Osteocyte (in vitro differentiated cells): ENCODE measurements at regions not wholly inside any gene's neighbourhood (a gene's known extent, or its start where the extent isn't known, plus 50 kb on each side); places are given as distances from the start of the nearest gene placed in this dataset.

Experiments used
- DNase-seq: peaks from one replicate; pipeline ENCODE4 v3.0.0; 2021; ENCODE audit warnings: mixed read lengths; ENCODE audit not compliant: unreplicated experiment; ENCODE audit errors: extremely low spot score
- H3K27ac Mint-ChIP-seq: one replicate; pipeline ENCODE4 v1.8.0; 2021; ENCODE audit warnings: mild to moderate bottlenecking, mixed read lengths; ENCODE audit not compliant: unreplicated experiment
- H3K27me3 Mint-ChIP-seq: one replicate; pipeline ENCODE4 v1.8.0; 2021; ENCODE audit warnings: mixed read lengths; ENCODE audit not compliant: unreplicated experiment
- H3K36me3 Mint-ChIP-seq: one replicate; pipeline ENCODE4 v1.8.0; 2021; ENCODE audit warnings: mixed read lengths; ENCODE audit not compliant: unreplicated experiment
- H3K4me1 Mint-ChIP-seq: one replicate; pipeline ENCODE4 v1.8.0; 2021; ENCODE audit warnings: mixed read lengths; ENCODE audit not compliant: unreplicated experiment
- H3K4me3 Mint-ChIP-seq: one replicate; pipeline ENCODE4 v1.8.0; 2021; ENCODE audit warnings: mild to moderate bottlenecking, moderate library complexity, mixed read lengths; ENCODE audit not compliant: unreplicated experiment
- H3K9me3 Mint-ChIP-seq: one replicate; pipeline ENCODE4 v1.8.0; 2021; ENCODE audit warnings: mixed read lengths; ENCODE audit not compliant: unreplicated experiment
- TF ChIP-seq, protein P1 (sequence below): fragments of 200-600 bp; sonication (generic); IDR thresholded peaks from 2 replicates; pipeline ENCODE4 v1.5.0; 2021; ENCODE audit warnings: antibody characterized with exemption, mild to moderate bottlenecking, moderate library complexity

- Mint-ChIP-seq H3K4me3 (no peak overlapping the region), H3K27ac (no peak overlapping the region), H3K27me3 (no peaks in the 10 kb centered on the region)
These were observed 914.9 kb upstream of the PCDH7 start for GRCh38 chr4:29805245-29805644.

GRCh38 chr4:29805916-29806480 lies 914.2 kb upstream of the PCDH7 start:
- Mint-ChIP-seq H3K36me3 (no peaks in the 10 kb centered on the region), H3K27ac (no peak overlapping the region), H3K4me3 (no peak overlapping the region), H3K27me3 (no peaks in the 10 kb centered on the region), H3K9me3 (peaks cover 18% of the 10 kb centered on the region), H3K4me1 (peaks cover 4% of the 10 kb centered on the region)
- TF ChIP-seq, protein P1, sequence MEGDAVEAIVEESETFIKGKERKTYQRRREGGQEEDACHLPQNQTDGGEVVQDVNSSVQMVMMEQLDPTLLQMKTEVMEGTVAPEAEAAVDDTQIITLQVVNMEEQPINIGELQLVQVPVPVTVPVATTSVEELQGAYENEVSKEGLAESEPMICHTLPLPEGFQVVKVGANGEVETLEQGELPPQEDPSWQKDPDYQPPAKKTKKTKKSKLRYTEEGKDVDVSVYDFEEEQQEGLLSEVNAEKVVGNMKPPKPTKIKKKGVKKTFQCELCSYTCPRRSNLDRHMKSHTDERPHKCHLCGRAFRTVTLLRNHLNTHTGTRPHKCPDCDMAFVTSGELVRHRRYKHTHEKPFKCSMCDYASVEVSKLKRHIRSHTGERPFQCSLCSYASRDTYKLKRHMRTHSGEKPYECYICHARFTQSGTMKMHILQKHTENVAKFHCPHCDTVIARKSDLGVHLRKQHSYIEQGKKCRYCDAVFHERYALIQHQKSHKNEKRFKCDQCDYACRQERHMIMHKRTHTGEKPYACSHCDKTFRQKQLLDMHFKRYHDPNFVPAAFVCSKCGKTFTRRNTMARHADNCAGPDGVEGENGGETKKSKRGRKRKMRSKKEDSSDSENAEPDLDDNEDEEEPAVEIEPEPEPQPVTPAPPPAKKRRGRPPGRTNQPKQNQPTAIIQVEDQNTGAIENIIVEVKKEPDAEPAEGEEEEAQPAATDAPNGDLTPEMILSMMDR, result no peak
- no peak for DNase-seq

More at GRCh38 chr4:29805245-29805644, 914.9 kb upstream of the PCDH7 start:
- DNase-seq, result no peak
- peaks cover 4% of the 10 kb centered on the region for H3K4me1 Mint-ChIP-seq
- H3K36me3 Mint-ChIP-seq, result no peaks in the 10 kb centered on the region
- TF ChIP-seq, protein P1, result peak; percentile 56
- peaks cover 14% of the 10 kb centered on the region for H3K9me3 Mint-ChIP-seq

DNA sequence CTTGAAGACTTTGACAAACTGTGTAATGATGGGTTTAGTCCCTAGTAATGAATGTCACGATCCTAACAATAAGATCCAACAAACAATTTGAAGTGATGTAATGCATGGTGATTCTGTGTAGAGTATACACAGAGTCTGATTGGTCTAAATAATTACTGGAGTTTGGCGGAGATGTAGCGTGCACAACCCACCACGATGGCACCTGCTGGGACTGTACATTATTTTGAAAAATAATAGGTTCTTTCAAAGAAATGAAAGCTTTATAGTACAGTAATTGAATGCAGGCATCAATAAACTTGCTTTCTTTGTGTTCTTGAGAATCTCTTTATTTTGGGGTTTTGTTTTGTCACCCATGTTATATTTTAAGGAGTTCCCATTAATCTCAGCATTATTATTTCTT lies 902.2 kb upstream of the PCDH7 start:
- Mint-ChIP-seq H3K4me3 (no peak overlapping the region), H3K36me3 (no peaks in the 10 kb centered on the region), H3K27ac (no peak overlapping the region), H3K27me3 (no peaks in the 10 kb centered on the region), H3K9me3 (peaks cover 24% of the 10 kb centered on the region), H3K4me1 (no peaks in the 10 kb centered on the region)
- no peak for DNase-seq
- TF ChIP-seq, protein P1, result no peak

- TF ChIP-seq, protein P1, result no peak
- H3K9me3 Mint-ChIP-seq, result peaks cover 7% of the 10 kb centered on the region
- no peaks in the 10 kb centered on the region for H3K36me3 Mint-ChIP-seq
- no peak overlapping the region for H3K4me3 Mint-ChIP-seq
- no peak for DNase-seq
- H3K4me1 Mint-ChIP-seq, result no peaks in the 10 kb centered on the region
- H3K27me3 Mint-ChIP-seq, result peaks cover 15% of the 10 kb centered on the region
- no peak overlapping the region for H3K27ac Mint-ChIP-seq
These were observed 891.1 kb upstream of the PCDH7 start for GRCh38 chr4:29829067-29829466.

- Mint-ChIP-seq H3K4me3 (no peak overlapping the region), H3K27me3 (no peaks in the 10 kb centered on the region)
These were observed 867.6 kb upstream of the PCDH7 start for GRCh38 chr4:29852537-29852936.

More at GRCh38 chr4:29852537-29852936, 867.6 kb upstream of the PCDH7 start:
- Mint-ChIP-seq H3K36me3 (no peaks in the 10 kb centered on the region), H3K4me1 (no peaks in the 10 kb centered on the region), H3K9me3 (peaks cover 5% of the 10 kb centered on the region), H3K27ac (no peak overlapping the region)
- TF ChIP-seq, protein P1, result no peak
- no peak for DNase-seq
